Spleen (tissue), 11 donors: ENCODE measurements at regions not wholly inside any gene's neighbourhood (a gene's known extent, or its start where the extent isn't known, plus 50 kb on each side); places are given as distances from the start of the nearest gene placed in this dataset.

Experiments
- DNase-seq: peaks from one replicate; pipeline ENCODE4 v3.0.0-alpha.2; 2020
- H3K27ac ChIP-seq, 8 donors: fragments of 200-600 bp; sonication (generic) in 7 of 8; 1 replicate in 4 of 8; 2 replicates in 4 of 8; pipeline versions ENCODE4 v1.5.0 to v1.8.0; 2016 to 2021; ENCODE audit warnings: inconsistent platforms in 4 of 8, mild to moderate bottlenecking in 4 of 8, moderate library complexity in 1 of 8
- H3K27me3 ChIP-seq, 7 donors: fragments of 200-600 bp; sonication (generic) in 6 of 7; replicated peaks in 1 of 7; 1 replicate in 4 of 7; 2 replicates in 3 of 7; pipeline versions ENCODE4 v1.5.0 to v1.8.0; 2016 to 2021; ENCODE audit warnings: inconsistent platforms in 3 of 7, mild to moderate bottlenecking in 1 of 7
- H3K36me3 ChIP-seq, 6 donors: fragments of 200-600 bp; sonication (generic) in 5 of 6; 1 replicate in 4 of 6; 2 replicates in 2 of 6; pipeline versions ENCODE4 v1.5.0 to v1.8.0; 2016 to 2021; ENCODE audit warnings: inconsistent platforms in 2 of 6
- H3K4me1 ChIP-seq, 6 donors: fragments of 200-600 bp; sonication (generic) in 5 of 6; 1 replicate in 3 of 6; 2 replicates in 3 of 6; pipeline versions ENCODE4 v1.5.0 to v1.8.0; 2016 to 2021; ENCODE audit warnings: inconsistent platforms in 3 of 6
- H3K4me3 ChIP-seq, 8 donors: fragments of 200-600 bp; sonication (generic) in 7 of 8; 1 replicate in 4 of 8; 2 replicates in 4 of 8; pipeline versions ENCODE4 v1.5.0 to v1.8.0; 2016 to 2021; ENCODE audit warnings: inconsistent platforms in 4 of 8, mild to moderate bottlenecking in 4 of 8, moderate library complexity in 2 of 8
- H3K9me3 ChIP-seq, 8 donors: fragments of 200-600 bp; sonication (generic) in 7 of 8; 1 replicate in 4 of 8; 2 replicates in 4 of 8; pipeline versions ENCODE4 v1.5.0 to v1.8.0; 2016 to 2021; ENCODE audit warnings: inconsistent platforms in 4 of 8
- CTCF ChIP-seq, 11 experiments: fragments of 200-600 bp in 7 of 11; fragments of 450-650 bp in 4 of 11; sonication (generic) in 4 of 11; IDR thresholded peaks in 8 of 11; conservative IDR thresholded peaks in 3 of 11; 1 replicate in 7 of 11; 2 replicates in 4 of 11; pipeline versions ENCODE4 v1.4.0 to v1.8.0; 2016 to 2021; ENCODE audit warnings: antibody characterized with exemption in 11 of 11, inconsistent platforms in 4 of 11, mild to moderate bottlenecking in 1 of 11
- POLR2A ChIP-seq, 3 donors: fragments of 450-650 bp; IDR thresholded peaks; one replicate each; pipeline ENCODE4 v1.5.1; 2017; ENCODE audit warnings: antibody characterized with exemption in 3 of 3, mild to moderate bottlenecking in 1 of 3
- POLR2AphosphoS5 ChIP-seq, 3 donors: sonication (generic); formaldehyde crosslinking; IDR thresholded peaks; one replicate each; pipeline ENCODE4 v1.5.1; 2017; ENCODE audit warnings: antibody characterized with exemption in 3 of 3
- WGBS, 5 donors: extraction: QIAGEN DNeasy Blood & Tissue Kit in 3 of 5; methylation state at CpG; one replicate each; pipeline versions ENCODE4 v1.1.5 to v1.1.7; 2013 to 2018; 5-methylcytosine and 5-hydroxymethylcytosine counted together
- intact Hi-C: fragments of 100-400 bp; cut with DNase I; formaldehyde crosslinking; loops from one replicate; pipeline ENCODE4 v1.15.0; 2023; ENCODE audit warnings: low total_unique reads
- donor health status: healthy with polysubstance abuse.
- donor health status: DM: no; HTN: no; CAD: no; lungs with moderate emphysema.
- donor health status: DM: no; HTN: no; CAD: no.
- donor health status: Bipolar disorder and iron deficiency.
- donor health status: healthy.
- donor health status: DM: no; HTN: no; CAD: no.
- donor health status: DM: yes; HTN: yes; CAD: no.

GRCh38 chr13:107231944-107232343, 664.0 kb upstream of the ARGLU1 start:
- Histone ChIP-seq H3K36me3 (no peaks in the 10 kb centered on the region), H3K4me3 (no peak overlapping the region), H3K27me3 (no peaks in the 10 kb centered on the region), H3K4me1 (no peaks in the 10 kb centered on the region), H3K27ac (no peak overlapping the region), H3K9me3 (no peaks in the 10 kb centered on the region)
- intact Hi-C loops: no loop called here
- no peak for DNase-seq
- no peak for TF ChIP-seq CTCF (IDR thresholded peaks at IDR 0.05 in 8 of 11, conservative IDR thresholded peaks at IDR 0.05 in 3 of 11)
- no peak for TF ChIP-seq POLR2A (IDR thresholded peaks at IDR 0.05)
- TF ChIP-seq POLR2AphosphoS5 (IDR thresholded peaks at IDR 0.05): no peak
- 66 to 70% (median 68%) methylated on average over 7 of the region's 7 CpGs for WGBS, 5 donors

DNA sequence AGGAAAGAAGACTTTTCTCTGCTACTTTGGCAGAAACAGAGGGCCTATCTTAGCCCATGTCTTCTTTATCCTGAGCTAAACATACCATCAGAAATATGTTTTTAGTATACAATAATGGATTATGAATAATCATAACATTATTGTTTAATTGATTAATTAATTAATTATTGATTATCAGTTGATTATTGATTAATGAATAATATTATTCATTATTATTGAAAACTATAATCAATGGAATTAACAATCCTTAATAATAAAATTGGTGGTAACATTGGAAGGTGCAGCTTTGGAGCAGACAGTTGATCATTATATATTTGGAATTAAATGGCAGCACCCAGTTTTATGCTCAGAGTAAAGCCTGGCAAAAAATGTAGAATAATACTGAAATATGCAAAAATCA, 655.9 kb upstream of the ARGLU1 start:
- intact Hi-C loops: no loop called here
- Histone ChIP-seq H3K9me3 (no peaks in the 10 kb centered on the region), H3K27me3 (no peaks in the 10 kb centered on the region), H3K27ac (no peak overlapping the region), H3K4me1 (no peaks in the 10 kb centered on the region), H3K36me3 (no peaks in the 10 kb centered on the region), H3K4me3 (no peak overlapping the region)
- no peak for DNase-seq
- no peak for TF ChIP-seq POLR2A (IDR thresholded peaks at IDR 0.05)
- TF ChIP-seq CTCF (IDR thresholded peaks at IDR 0.05 in 8 of 11, conservative IDR thresholded peaks at IDR 0.05 in 3 of 11): no peak
- no peak for TF ChIP-seq POLR2AphosphoS5 (IDR thresholded peaks at IDR 0.05)

DNA sequence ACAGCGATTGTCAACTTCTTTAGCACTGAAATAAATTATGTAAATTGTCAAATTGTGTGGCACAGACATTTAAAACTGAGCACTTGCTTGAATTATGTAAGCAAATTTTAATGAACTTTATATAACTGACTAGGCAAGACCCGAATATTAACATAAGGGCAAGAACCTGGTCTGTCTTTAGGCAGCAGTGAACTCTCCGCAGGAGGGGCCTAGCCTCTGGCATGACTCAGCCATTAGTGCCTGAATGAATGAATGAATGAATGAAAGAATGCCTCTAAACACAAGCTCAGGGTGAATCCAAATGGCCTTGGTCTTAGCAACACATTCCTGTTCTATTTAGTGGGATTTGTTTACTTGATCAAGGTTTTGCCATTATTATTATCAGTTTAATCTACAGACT, 654.7 kb upstream of the ARGLU1 start:
- Histone ChIP-seq H3K36me3 (no peaks in the 10 kb centered on the region), H3K4me3 (no peak overlapping the region), H3K9me3 (no peaks in the 10 kb centered on the region), H3K4me1 (no peaks in the 10 kb centered on the region), H3K27ac (no peak overlapping the region), H3K27me3 (no peaks in the 10 kb centered on the region)
- no peak for TF ChIP-seq POLR2A (IDR thresholded peaks at IDR 0.05)
- TF ChIP-seq POLR2AphosphoS5 (IDR thresholded peaks at IDR 0.05): no peak
- no peak for TF ChIP-seq CTCF (IDR thresholded peaks at IDR 0.05 in 8 of 11, conservative IDR thresholded peaks at IDR 0.05 in 3 of 11)
- no peak for DNase-seq
- WGBS, 5 donors: 83 to 94% (median 89%) methylated on average over 3 of the region's 3 CpGs
- intact Hi-C loops: no loop called here

GRCh38 chr13:107220245-107220644, 652.3 kb upstream of the ARGLU1 start:
- Histone ChIP-seq H3K9me3 (no peaks in the 10 kb centered on the region), H3K4me3 (no peak overlapping the region), H3K36me3 (no peaks in the 10 kb centered on the region), H3K4me1 (no peaks in the 10 kb centered on the region), H3K27ac (no peak overlapping the region), H3K27me3 (no peaks in the 10 kb centered on the region)
- intact Hi-C loops: no loop called here
- WGBS, 5 donors: 80 to 96% (median 86%) methylated on average over 2 of the region's 2 CpGs
- TF ChIP-seq CTCF (IDR thresholded peaks at IDR 0.05 in 8 of 11, conservative IDR thresholded peaks at IDR 0.05 in 3 of 11) (no peak), POLR2A (IDR thresholded peaks at IDR 0.05) (no peak), POLR2AphosphoS5 (IDR thresholded peaks at IDR 0.05) (no peak)
- DNase-seq: no peak
